Mesodermal cell (in vitro differentiated cells): ENCODE measurements at regions not wholly inside any gene's neighbourhood (a gene's known extent, or its start where the extent isn't known, plus 50 kb on each side); places are given as distances from the start of the nearest gene placed in this dataset.

Experiments
- H3K27ac ChIP-seq: 2 replicates; pipeline ENCODE4 v1.7.0; 2013; ENCODE audit warnings: mild to moderate bottlenecking, low read depth, low read length, moderate library complexity; ENCODE audit not compliant: severe bottlenecking
- H3K36me3 ChIP-seq: 2 replicates; pipeline ENCODE4 v1.7.1; 2013; ENCODE audit warnings: mild to moderate bottlenecking, low read length, moderate library complexity; ENCODE audit not compliant: control insufficient read depth, insufficient read depth
- H3K4me1 ChIP-seq: one replicate; pipeline ENCODE4 v1.7.1; 2013; ENCODE audit warnings: mild to moderate bottlenecking, low read length; ENCODE audit not compliant: insufficient read depth, control insufficient read depth, poor library complexity, severe bottlenecking
- H3K4me3 ChIP-seq: 2 replicates; pipeline ENCODE4 v1.7.0; 2013; ENCODE audit warnings: low read length, control low read depth, mild to moderate bottlenecking; ENCODE audit not compliant: insufficient read depth, poor library complexity, severe bottlenecking; ENCODE audit errors: extremely low read depth
- H3K9me3 ChIP-seq: 2 replicates; pipeline ENCODE4 v1.7.1; 2013; ENCODE audit warnings: mild to moderate bottlenecking, low read length, moderate library complexity; ENCODE audit not compliant: control insufficient read depth
- WGBS, 2 experiments: methylation state at CpG; one replicate each; pipeline ENCODE4 v1.1.5; 2013; ENCODE audit warnings: missing lambda C conversion rate in 2 of 2; ENCODE audit not compliant: insufficient coverage in 2 of 2; 5-methylcytosine and 5-hydroxymethylcytosine counted together

DNA sequence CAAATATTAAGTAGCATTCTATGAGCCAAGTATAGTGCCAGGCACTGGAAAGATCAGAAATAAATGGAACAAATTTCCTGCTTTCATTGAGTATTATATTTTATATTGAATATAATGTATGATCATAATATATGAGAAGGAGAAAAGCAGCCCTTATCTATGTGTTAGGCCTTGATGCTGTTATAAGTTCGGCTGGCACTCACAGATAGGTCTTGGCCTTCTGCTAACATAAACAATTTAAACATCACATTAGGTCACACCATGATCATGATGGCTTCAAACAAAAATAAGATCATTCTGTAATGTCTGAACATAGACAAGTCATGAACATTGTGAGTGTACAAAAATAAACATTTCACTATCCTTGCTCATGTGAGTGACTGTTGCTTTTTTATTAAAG, 584.0 kb upstream of the ZNF385D start:
- Histone ChIP-seq H3K36me3 (no peaks in the 10 kb centered on the region), H3K9me3 (no peaks in the 10 kb centered on the region), H3K4me1 (no peaks in the 10 kb centered on the region), H3K27ac (no peak overlapping the region), H3K4me3 (no peak overlapping the region)
- no CpG with 5 or more reads among the region's 1 CpG for WGBS, 2 experiments

DNA sequence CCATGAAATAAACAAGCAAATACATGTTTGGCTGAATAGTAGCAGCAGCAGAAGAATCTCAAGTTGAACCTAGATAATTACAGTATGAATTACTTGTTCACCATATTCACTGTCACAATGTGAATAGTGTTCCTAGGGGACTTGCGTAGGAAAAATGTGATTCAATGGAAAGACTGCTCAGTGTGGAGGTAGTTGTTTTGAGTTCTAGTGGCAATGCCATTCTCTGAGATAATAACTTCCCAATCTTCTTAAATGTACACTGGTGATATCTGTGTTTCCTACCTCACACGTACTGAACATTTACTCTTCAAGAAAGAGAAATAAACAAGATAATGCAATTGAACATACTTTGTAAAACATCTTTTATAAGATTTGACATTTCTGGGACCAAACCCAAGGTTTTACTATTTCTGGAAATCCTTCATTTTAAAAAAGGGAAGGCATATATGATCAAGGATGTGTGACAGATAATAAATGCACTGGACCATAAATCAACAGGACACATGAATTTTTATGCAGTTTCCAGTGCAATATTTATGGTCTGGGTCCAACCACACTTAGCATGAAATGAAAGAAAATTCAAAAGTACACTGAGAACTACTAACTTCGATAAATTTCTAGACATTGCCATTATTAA, 598.3 kb upstream of the ZNF385D start:
- H3K36me3 ChIP-seq = no peaks in the 10 kb centered on the region
- no peaks in the 10 kb centered on the region for H3K4me1 ChIP-seq
- no CpG with 5 or more reads among the region's 3 CpGs for WGBS, 2 experiments
- no peak overlapping the region for H3K4me3 ChIP-seq
- no peak overlapping the region for H3K27ac ChIP-seq
- H3K9me3 ChIP-seq = no peaks in the 10 kb centered on the region

DNA sequence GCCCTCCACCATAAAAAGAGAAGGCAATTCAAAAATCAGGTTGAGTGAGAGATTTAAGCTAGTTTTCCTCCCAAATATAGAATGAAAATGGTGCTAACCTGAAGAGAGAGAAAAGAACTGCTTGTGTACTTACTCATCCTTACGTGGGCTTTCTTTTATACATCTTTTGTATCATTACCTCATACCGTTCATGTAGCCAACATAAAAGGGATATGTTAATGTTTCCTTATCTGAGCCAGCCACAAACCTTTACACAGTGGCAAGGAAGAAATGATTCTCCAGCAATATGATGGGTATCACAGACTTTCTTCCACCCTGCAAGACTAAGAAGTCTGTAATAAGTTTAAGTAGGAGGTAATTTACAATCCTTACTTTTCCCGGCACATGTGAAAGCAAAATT, 600.8 kb upstream of the ZNF385D start:
- no peak overlapping the region for H3K4me3 ChIP-seq
- WGBS, 2 experiments = no CpG with 5 or more reads among the region's 3 CpGs
- H3K4me1 ChIP-seq = no peaks in the 10 kb centered on the region
- no peak overlapping the region for H3K27ac ChIP-seq
- no peaks in the 10 kb centered on the region for H3K36me3 ChIP-seq
- no peaks in the 10 kb centered on the region for H3K9me3 ChIP-seq

DNA sequence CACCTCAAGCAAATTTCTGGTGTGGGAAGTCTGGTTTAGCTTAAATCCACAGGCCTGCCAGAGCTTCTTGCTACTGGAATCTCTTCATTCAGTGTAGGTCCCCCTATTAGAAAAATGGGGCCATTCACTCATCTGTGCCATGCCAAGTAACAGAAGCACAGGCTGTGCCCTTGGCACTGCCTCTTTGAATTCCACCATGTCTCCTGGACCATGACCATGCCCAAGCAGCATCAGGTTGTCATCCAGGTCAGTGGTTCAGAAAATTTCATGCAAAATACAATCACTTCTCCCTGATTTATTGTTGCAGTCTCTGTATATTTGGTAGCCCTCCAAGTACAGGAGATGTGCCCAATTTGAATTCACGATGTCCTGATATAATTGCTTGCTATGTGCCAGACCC, 602.1 kb upstream of the ZNF385D start:
- Histone ChIP-seq H3K4me1 (no peaks in the 10 kb centered on the region), H3K4me3 (no peak overlapping the region), H3K36me3 (no peaks in the 10 kb centered on the region), H3K27ac (no peak overlapping the region), H3K9me3 (no peaks in the 10 kb centered on the region)
- WGBS, 2 experiments = 100% methylated on average over 1 of the region's 1 CpG; no CpG with 5 or more reads in 1 of the 2 experiments

DNA sequence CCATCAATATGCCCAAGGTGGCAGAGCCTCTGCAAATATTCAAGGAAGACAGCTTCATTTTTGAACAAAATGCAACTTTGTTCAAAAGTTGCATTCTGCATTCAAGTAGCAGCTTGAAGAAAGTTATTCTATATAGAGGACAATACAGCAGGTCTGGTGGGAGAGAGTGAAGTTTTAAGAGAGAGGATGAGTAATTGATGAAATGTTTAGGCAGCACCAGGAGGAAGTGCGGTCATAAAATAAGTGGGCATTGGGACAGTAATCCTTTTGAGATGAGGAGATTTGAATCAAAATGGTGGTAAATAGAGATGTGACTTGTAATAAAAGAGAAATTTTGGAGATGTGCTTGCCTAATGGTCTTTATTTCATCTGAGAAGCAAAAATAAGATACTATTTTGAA, 607.3 kb upstream of the ZNF385D start:
- 75 to 90% methylated on average over 1 of the region's 1 CpG for WGBS, 2 experiments
- H3K36me3 ChIP-seq = no peaks in the 10 kb centered on the region
- no peak overlapping the region for H3K27ac ChIP-seq
- no peak overlapping the region for H3K4me3 ChIP-seq
- H3K4me1 ChIP-seq = no peaks in the 10 kb centered on the region
- H3K9me3 ChIP-seq = no peaks in the 10 kb centered on the region

DNA sequence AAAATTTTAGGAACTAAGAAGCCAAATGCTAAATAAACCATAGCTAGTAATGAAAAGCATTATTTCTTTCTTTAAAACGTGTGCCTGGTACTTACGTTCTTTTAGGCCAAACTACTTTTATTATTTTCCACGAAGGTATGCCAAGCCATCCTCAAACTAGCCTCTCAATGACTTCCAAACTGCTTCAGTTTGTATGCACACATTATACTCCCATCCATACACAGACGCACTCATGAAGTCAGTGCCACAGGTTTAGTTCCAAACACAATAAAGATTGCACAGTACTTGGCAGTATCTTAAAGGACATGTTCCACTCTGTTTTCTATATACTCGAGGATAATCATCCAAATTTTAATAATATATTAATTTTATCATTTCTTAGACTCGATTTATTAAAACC, 609.2 kb upstream of the ZNF385D start:
- WGBS, 2 experiments = 76 to 92% methylated on average over 3 to 4 of the region's 6 CpGs
- H3K9me3 ChIP-seq = no peaks in the 10 kb centered on the region

DNA sequence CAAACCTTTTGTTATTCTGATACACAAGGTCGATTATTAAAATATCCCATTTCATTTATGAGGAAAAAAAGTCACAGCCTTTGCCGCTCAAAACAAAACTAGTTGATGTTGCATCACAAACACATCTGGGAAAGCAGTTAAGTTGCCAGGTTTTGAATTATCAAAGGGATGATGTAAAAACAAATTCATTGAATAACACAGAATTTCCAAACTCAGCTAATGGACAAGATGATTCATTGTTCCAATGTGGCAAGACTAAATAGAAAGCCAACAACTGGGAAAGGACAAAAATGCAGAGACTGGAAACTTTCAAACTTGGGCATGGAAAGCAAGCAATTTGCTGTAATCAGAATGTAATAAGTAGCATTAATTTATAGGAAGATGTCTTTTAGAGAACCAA, 610.0 kb upstream of the ZNF385D start:
- Histone ChIP-seq H3K4me3 (no peak overlapping the region), H3K27ac (no peak overlapping the region), H3K36me3 (no peaks in the 10 kb centered on the region), H3K4me1 (no peaks in the 10 kb centered on the region), H3K9me3 (no peaks in the 10 kb centered on the region)
- 71% methylated on average over 1 of the region's 2 CpGs; no CpG with 5 or more reads in 1 of the 2 experiments for WGBS, 2 experiments

More for the DNA sequence above, 609.2 kb upstream of the ZNF385D start:
- no peak overlapping the region for H3K27ac ChIP-seq
- H3K36me3 ChIP-seq = no peaks in the 10 kb centered on the region
- no peak overlapping the region for H3K4me3 ChIP-seq
- H3K4me1 ChIP-seq = no peaks in the 10 kb centered on the region

DNA sequence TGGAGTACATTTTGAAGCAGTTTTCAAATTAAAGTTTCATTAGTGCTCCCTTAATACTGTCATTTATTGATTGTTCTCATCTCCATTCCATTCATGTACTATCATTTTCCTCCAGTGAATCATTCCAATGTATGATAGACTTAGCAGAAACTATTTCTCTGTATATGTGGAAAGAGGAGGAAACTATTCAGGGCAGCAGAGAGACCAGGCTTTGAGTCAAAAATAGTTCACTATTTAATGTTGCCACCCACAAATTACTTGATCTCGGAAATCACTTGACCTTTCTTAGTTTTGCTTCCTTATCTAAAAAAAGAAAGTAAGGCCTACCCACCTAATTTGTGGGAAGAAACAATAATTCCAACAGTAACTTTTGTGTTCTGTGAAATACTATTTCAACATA, 610.5 kb upstream of the ZNF385D start:
- no peak overlapping the region for H3K27ac ChIP-seq
- no peaks in the 10 kb centered on the region for H3K4me1 ChIP-seq
- no peaks in the 10 kb centered on the region for H3K36me3 ChIP-seq
- H3K4me3 ChIP-seq = no peak overlapping the region
- no peaks in the 10 kb centered on the region for H3K9me3 ChIP-seq
- no CpG with 5 or more reads among the region's 1 CpG for WGBS, 2 experiments

DNA sequence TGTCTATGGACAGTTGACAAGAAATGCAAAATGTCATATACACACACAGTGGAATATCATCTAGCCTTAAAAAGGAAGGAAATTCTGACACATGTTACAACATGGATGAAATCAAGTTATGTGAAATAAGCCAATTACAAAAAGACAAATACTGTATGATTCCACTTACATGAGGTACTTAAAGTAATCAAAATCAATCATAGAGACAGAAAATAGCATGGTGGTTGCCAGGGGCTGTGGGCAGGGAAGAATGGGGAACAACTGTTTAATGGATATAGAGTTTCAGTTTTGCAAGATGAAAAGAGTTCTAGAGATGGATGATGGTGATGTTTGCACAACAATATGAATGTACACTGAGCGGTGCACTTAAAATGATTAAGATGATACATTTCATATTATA, 613.8 kb upstream of the ZNF385D start:
- H3K36me3 ChIP-seq = no peaks in the 10 kb centered on the region
- no peaks in the 10 kb centered on the region for H3K9me3 ChIP-seq
- H3K4me3 ChIP-seq = no peak overlapping the region
- whole genome bisulfite sequencing, 2 experiments = no CpG with 5 or more reads among the region's 1 CpG
- H3K4me1 ChIP-seq = no peaks in the 10 kb centered on the region
- H3K27ac ChIP-seq = no peak overlapping the region

DNA sequence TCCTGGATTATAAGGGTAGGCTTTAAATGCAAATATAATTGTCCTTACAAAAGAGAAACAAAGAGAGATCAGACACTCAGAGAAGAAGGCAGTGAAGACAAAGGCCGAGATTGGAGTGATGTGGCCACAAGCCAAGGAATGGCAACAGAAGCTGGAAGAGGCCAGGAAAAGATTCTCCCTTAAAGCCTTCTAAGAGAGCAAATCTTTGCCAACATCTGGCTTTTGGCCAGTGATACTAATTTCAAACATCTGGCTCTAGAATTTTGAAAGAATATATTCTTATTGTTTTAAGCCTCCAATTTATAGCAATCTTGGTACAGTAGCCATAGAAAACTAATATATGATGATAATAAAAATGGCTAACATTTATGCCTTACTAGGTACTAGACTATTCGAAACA, 615.8 kb upstream of the ZNF385D start:
- Histone ChIP-seq H3K36me3 (no peaks in the 10 kb centered on the region), H3K9me3 (no peaks in the 10 kb centered on the region), H3K4me1 (no peaks in the 10 kb centered on the region), H3K27ac (no peak overlapping the region), H3K4me3 (no peak overlapping the region)
- 100% methylated on average over 1 of the region's 2 CpGs; no CpG with 5 or more reads in 1 of the 2 experiments for WGBS, 2 experiments

DNA sequence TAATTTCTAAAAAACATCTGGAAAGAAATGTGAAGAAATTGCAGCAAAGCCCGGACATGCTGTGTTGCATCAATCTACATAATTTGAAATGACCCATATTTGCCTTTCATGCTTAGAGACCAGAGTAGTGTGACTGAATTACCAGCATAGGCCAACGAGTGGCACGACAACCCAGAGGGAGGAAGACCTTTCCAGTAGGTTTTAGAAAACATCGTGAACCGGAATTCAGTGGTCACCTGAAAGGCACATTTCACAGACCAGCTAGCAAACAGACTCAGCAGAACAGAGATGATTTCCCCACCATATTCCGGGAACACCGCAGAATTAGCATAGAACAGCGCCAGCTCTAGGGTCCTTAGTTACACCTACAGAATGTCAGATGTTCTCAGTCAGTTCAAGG, 620.0 kb upstream of the ZNF385D start:
- no peaks in the 10 kb centered on the region for H3K9me3 ChIP-seq
- no peak overlapping the region for H3K27ac ChIP-seq
- H3K36me3 ChIP-seq = no peaks in the 10 kb centered on the region
- H3K4me3 ChIP-seq = no peak overlapping the region
- H3K4me1 ChIP-seq = no peaks in the 10 kb centered on the region
- 98% methylated on average over 7 to 8 of the region's 8 CpGs for WGBS, 2 experiments
